Lung microvascular endothelial cell (primary cell): ENCODE measurements at regions not wholly inside any gene's neighbourhood (a gene's known extent, or its start where the extent isn't known, plus 50 kb on each side); places are given as distances from the start of the nearest gene placed in this dataset.

Experiments
- DNase-seq, 2 donors: peaks; one replicate each; pipeline versions ENCODE4 v3.0.0 to v3.0.0-alpha.2; 2010; ENCODE audit warnings: low read depth in 2 of 2

- DNase-seq: no peak
Measured at GRCh38 chr3:46113608-46114007, 86.3 kb upstream of the XCR1 start.

GRCh38 chr3:46112984-46113383 lies 85.7 kb upstream of the XCR1 start:
- DNase-seq: no peak

GRCh38 chr3:46112296-46112695 lies 85.0 kb upstream of the XCR1 start:
- DNase-seq: no peak

GRCh38 chr3:46110701-46111493 lies 83.6 kb upstream of the XCR1 start:
- peak in 1 of 2 donors; percentile 37 for DNase-seq

GRCh38 chr3:46107682-46108081 lies 80.4 kb upstream of the XCR1 start:
- no peak for DNase-seq

GRCh38 chr3:46105306-46105919 lies 78.1 kb upstream of the XCR1 start:
- DNase-seq: no peak

GRCh38 chr3:46104706-46105105 lies 77.4 kb upstream of the XCR1 start:
- no peak for DNase-seq

GRCh38 chr3:46102780-46103130 lies 75.5 kb upstream of the XCR1 start:
- no peak for DNase-seq

- DNase-seq: no peak
Measured at GRCh38 chr3:46102059-46102779, 74.9 kb upstream of the XCR1 start.

GRCh38 chr3:46100812-46101211 lies 73.5 kb upstream of the XCR1 start:
- no peak for DNase-seq

GRCh38 chr3:46098319-46098761 lies 71.1 kb upstream of the XCR1 start:
- DNase-seq: no peak

GRCh38 chr3:46097691-46098241 lies 70.5 kb upstream of the XCR1 start:
- DNase-seq: no peak

GRCh38 chr3:46096781-46097180 lies 69.5 kb upstream of the XCR1 start:
- DNase-seq: no peak

- no peak for DNase-seq
Measured at GRCh38 chr3:46096336-46096735, 69.1 kb upstream of the XCR1 start.

- DNase-seq: no peak
Measured at GRCh38 chr3:46095307-46095706, 68.0 kb upstream of the XCR1 start.

- no peak for DNase-seq
Measured at GRCh38 chr3:46094506-46094905, 67.2 kb upstream of the XCR1 start.

GRCh38 chr3:46093966-46094365 lies 66.7 kb upstream of the XCR1 start:
- no peak for DNase-seq

- DNase-seq: no peak
Measured at GRCh38 chr3:46093327-46093942, 66.2 kb upstream of the XCR1 start.

GRCh38 chr3:46092702-46093080 lies 65.4 kb upstream of the XCR1 start:
- no peak for DNase-seq

- no peak for DNase-seq
Measured at GRCh38 chr3:46091741-46092701, 64.7 kb upstream of the XCR1 start.

GRCh38 chr3:46091046-46091445 lies 63.8 kb upstream of the XCR1 start:
- DNase-seq: no peak
